ENCODE measurements at regions not wholly inside any gene's neighbourhood (a gene's known extent, or its start where the extent isn't known, plus 50 kb on each side); places are given as distances from the start of the nearest gene placed in this dataset.

DNA sequence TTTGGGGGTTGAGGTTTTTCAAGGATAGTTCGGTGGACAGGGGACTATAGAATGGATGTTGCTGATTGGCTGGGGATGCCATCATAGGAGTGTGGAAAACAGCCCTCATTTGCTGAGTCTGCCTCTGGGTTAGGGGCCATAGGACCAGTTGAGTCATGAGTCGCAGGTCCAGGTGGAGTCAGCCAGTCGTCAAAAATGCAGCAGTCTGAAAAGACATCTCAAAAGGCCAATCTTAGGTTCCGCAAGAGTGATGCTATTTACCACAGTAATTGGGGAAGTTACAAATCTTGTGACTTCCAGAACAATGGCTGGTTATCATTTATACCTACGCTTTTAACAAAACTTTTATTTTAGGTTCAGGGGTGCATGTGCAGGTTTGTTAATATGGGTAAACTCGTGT lies 276.0 kb upstream of the DMRT1 start:
- TF ChIP-seq, protein P1, sequence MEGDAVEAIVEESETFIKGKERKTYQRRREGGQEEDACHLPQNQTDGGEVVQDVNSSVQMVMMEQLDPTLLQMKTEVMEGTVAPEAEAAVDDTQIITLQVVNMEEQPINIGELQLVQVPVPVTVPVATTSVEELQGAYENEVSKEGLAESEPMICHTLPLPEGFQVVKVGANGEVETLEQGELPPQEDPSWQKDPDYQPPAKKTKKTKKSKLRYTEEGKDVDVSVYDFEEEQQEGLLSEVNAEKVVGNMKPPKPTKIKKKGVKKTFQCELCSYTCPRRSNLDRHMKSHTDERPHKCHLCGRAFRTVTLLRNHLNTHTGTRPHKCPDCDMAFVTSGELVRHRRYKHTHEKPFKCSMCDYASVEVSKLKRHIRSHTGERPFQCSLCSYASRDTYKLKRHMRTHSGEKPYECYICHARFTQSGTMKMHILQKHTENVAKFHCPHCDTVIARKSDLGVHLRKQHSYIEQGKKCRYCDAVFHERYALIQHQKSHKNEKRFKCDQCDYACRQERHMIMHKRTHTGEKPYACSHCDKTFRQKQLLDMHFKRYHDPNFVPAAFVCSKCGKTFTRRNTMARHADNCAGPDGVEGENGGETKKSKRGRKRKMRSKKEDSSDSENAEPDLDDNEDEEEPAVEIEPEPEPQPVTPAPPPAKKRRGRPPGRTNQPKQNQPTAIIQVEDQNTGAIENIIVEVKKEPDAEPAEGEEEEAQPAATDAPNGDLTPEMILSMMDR (IDR thresholded peaks at IDR 0.05): no peak
- DNase-seq (ENCODE audit: extremely low spot score, unreplicated experiment): no peak
- Mint-ChIP-seq H3K4me3 (ENCODE audit: unreplicated experiment) (no peak overlapping the region), H3K36me3 (ENCODE audit: unreplicated experiment) (no peaks in the 10 kb centered on the region), H3K27me3 (ENCODE audit: unreplicated experiment) (peaks cover 2% of the 10 kb centered on the region), H3K27ac (ENCODE audit: unreplicated experiment) (no peak overlapping the region), H3K9me3 (ENCODE audit: unreplicated experiment) (no peaks in the 10 kb centered on the region), H3K4me1 (ENCODE audit: unreplicated experiment) (no peaks in the 10 kb centered on the region)

DNA sequence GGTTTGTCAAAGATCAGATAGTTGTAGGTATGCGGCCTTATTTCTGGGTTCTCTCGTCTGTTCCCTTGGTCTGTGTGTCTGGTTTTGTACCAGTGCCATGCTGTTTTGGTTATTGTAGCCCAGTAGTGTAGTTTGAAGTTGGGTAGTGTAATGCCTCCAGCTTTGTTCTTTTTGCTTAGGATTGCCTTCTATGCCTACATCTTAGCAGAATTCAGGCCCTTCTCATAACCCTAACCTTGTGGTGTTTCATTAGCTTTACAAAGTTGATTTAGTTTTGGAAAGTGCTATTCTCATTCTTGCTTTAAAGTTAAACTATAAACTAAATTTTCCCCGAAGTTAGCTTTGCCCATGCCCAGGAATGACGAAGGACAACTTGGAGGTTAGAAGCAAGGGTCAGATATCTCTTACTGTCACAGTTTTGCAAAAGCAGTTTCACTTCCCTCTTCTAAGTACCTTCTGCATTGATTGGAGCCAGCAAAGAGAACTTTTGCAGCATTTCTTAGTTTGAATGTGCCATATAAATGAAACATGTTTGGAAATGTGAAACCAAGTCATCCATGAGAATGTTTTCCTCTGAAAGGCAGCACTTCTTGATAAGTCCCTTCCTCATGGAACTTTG lies 274.3 kb upstream of the DMRT1 start:
- DNase-seq (ENCODE audit: extremely low spot score, unreplicated experiment): no peak
- no peaks in the 10 kb centered on the region for H3K9me3 Mint-ChIP-seq (ENCODE audit: unreplicated experiment)
- H3K4me3 Mint-ChIP-seq (ENCODE audit: unreplicated experiment): no peak overlapping the region
- TF ChIP-seq, protein P1 (IDR thresholded peaks at IDR 0.05): no peak
- H3K27me3 Mint-ChIP-seq (ENCODE audit: unreplicated experiment): no peaks in the 10 kb centered on the region
- H3K4me1 Mint-ChIP-seq (ENCODE audit: unreplicated experiment): no peaks in the 10 kb centered on the region
- H3K36me3 Mint-ChIP-seq (ENCODE audit: unreplicated experiment): no peaks in the 10 kb centered on the region
- H3K27ac Mint-ChIP-seq (ENCODE audit: unreplicated experiment): no peak overlapping the region

DNA sequence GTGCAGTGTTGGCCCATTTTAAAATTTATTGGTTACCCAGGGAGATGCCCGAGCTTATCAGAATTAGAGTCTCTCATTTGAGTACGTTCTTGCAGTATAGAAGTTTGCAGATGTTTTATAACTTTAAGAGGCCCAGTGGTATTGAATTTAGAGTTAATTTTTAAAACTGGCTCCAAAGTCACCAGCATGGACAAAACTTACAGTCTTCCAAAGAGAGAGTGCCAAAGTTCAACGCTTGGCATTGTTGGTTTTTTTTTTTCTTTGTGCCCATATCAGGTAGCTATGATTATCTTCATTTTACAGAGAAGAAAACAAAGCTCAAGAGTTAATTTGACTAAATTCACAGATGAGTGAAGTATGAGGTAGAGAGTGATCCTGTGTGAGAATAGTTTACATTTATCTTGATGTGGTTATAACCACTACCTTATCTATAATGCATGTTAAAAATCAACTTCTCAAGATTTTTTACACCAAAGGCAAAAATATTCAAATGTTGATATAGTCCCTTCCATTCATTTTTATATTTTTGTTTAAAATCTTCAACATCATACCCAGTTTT lies 273.7 kb upstream of the DMRT1 start:
- TF ChIP-seq, protein P1 (IDR thresholded peaks at IDR 0.05): no peak
- Mint-ChIP-seq H3K4me3 (ENCODE audit: unreplicated experiment) (no peak overlapping the region), H3K27ac (ENCODE audit: unreplicated experiment) (no peak overlapping the region), H3K4me1 (ENCODE audit: unreplicated experiment) (no peaks in the 10 kb centered on the region), H3K27me3 (ENCODE audit: unreplicated experiment) (peaks cover 1% of the 10 kb centered on the region), H3K36me3 (ENCODE audit: unreplicated experiment) (no peaks in the 10 kb centered on the region), H3K9me3 (ENCODE audit: unreplicated experiment) (no peaks in the 10 kb centered on the region)
- DNase-seq (ENCODE audit: extremely low spot score, unreplicated experiment): no peak

DNA sequence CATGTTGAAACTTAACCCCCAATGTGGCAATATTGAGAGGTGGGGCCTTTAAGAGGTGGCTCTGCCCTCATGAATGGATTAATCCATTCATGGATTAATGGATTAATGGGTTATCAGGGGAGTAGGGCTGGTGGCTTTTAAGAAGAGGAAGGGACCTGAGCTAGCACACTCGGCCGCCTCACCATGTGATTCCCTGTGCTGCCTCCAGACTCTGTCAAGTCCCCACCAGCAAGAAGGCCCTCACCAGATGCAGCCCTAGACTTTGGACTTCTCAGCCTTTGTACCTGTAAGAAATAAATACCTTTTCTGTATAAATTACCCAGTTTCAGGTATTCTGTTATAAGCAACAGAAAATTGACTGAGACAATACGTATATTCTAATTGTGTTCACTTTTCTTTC lies 272.2 kb upstream of the DMRT1 start:
- Mint-ChIP-seq H3K27ac (ENCODE audit: unreplicated experiment) (no peak overlapping the region), H3K9me3 (ENCODE audit: unreplicated experiment) (no peaks in the 10 kb centered on the region), H3K4me1 (ENCODE audit: unreplicated experiment) (no peaks in the 10 kb centered on the region), H3K27me3 (ENCODE audit: unreplicated experiment) (peaks cover 3% of the 10 kb centered on the region), H3K4me3 (ENCODE audit: unreplicated experiment) (no peak overlapping the region), H3K36me3 (ENCODE audit: unreplicated experiment) (no peaks in the 10 kb centered on the region)
- DNase-seq (ENCODE audit: extremely low spot score, unreplicated experiment): no peak
- TF ChIP-seq, protein P1 (IDR thresholded peaks at IDR 0.05): no peak

DNA sequence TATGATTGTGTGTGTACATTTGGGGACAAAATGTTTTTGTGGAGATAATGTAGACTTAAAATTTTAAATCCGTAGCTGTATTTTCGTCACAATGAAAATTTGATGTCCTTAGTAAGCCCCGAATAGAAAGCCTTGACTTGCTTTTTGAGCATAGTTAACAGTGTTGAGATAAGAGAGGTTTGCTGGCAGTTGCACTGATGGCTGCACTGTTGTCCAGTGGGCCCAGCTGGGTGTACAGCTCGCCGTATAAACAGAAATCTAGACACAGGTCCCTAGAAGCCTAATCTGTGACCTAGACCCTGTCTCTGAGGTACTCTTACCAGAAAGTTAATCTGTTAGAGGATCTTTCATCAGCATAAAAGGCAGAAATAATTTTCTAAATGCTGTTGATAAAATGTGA lies 271.3 kb upstream of the DMRT1 start:
- no peak overlapping the region for H3K27ac Mint-ChIP-seq (ENCODE audit: unreplicated experiment)
- DNase-seq (ENCODE audit: extremely low spot score, unreplicated experiment): no peak
- H3K4me1 Mint-ChIP-seq (ENCODE audit: unreplicated experiment): no peaks in the 10 kb centered on the region
- peaks cover 4% of the 10 kb centered on the region for H3K27me3 Mint-ChIP-seq (ENCODE audit: unreplicated experiment)
- no peaks in the 10 kb centered on the region for H3K9me3 Mint-ChIP-seq (ENCODE audit: unreplicated experiment)
- TF ChIP-seq, protein P1 (IDR thresholded peaks at IDR 0.05): no peak
- no peak overlapping the region for H3K4me3 Mint-ChIP-seq (ENCODE audit: unreplicated experiment)
- H3K36me3 Mint-ChIP-seq (ENCODE audit: unreplicated experiment): no peaks in the 10 kb centered on the region

Data from osteocyte (in vitro differentiated cells).